ENCODE measurements at regions not wholly inside any gene's neighbourhood (a gene's known extent, or its start where the extent isn't known, plus 50 kb on each side); places are given as distances from the start of the nearest gene placed in this dataset.

DNA sequence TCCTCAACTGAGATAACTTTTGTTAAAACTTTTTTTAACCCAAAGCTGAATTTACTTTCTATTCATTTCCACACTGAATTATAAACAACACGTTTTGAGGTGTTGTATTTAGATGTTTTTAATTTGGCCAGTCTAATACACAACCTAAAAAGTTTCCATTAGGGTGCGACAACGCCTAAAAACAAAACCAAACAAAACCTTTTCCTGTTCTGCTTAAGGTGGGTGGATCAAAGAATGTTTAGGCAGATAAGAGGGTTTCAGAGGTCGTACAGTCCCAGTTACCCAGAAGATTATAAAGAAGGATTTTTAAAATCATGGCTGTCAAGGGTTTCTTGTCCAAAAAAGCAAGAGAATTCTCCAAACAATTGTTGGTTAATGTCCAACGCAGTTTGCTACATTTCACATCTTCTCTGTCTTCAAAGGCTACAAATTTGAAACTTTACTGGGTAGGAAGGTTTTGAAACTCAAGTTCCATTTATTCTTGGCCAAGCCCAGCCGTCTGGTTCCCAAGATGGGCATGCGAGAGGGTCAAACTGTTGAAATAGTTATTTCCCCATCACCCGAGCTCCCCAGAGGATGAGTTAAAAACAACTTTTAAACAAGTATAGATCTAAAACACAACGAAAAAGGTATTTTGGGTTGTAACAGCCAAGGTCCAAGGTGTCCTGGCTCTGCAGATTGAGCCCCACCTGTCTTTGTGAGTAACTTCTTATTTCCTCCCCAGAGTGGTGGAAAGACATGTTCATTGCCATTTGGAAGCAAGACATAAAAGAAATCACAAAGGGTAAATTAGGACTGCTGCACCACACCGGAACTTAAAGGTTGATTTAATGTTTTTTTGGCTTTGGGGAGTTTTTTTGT, 122.8 kb upstream of the MAP3K1 start:
- TF ChIP-seq GATA2 (IDR thresholded peaks at IDR 0.05; ENCODE audit: low read depth, low read length) (no peak), GATA3 (IDR thresholded peaks at IDR 0.05; ENCODE audit: low read depth, low read length) (no peak)

Data from SH-SY5Y (cell line).